ENCODE measurements at regions not wholly inside any gene's neighbourhood (a gene's known extent, or its start where the extent isn't known, plus 50 kb on each side); places are given as distances from the start of the nearest gene placed in this dataset.
"Not testable (repeated sequence)": the region's sequence is repeated elsewhere in the genome, so short reads cannot be mapped to it uniquely, and the experiment has no call there.

- DNase-seq = no peak
Observed at GRCh38 chr5:101153526-101153925, 250.4 kb upstream of the ST8SIA4 start.

- DNase-seq = no peak
Observed at GRCh38 chr5:101143526-101143925, 240.4 kb upstream of the ST8SIA4 start.

GRCh38 chr5:101142102-101142501, 239.0 kb upstream of the ST8SIA4 start:
- no peak for DNase-seq

GRCh38 chr5:101136454-101136853, 233.4 kb upstream of the ST8SIA4 start:
- DNase-seq = no peak

GRCh38 chr5:101123363-101123762, 220.3 kb upstream of the ST8SIA4 start:
- no peak for DNase-seq

GRCh38 chr5:101112645-101113044, 209.6 kb upstream of the ST8SIA4 start:
- DNase-seq = no peak

- no peak for DNase-seq
Observed at GRCh38 chr5:101103874-101104273, 200.8 kb upstream of the ST8SIA4 start.

GRCh38 chr5:101102506-101102905, 199.4 kb upstream of the ST8SIA4 start:
- no peak for DNase-seq

- no peak for DNase-seq
Observed at GRCh38 chr5:101091902-101092301, 188.8 kb upstream of the ST8SIA4 start.

GRCh38 chr5:101084353-101084752, 181.3 kb upstream of the ST8SIA4 start:
- no peak for DNase-seq

GRCh38 chr5:101080462-101081240, 177.6 kb upstream of the ST8SIA4 start:
- DNase-seq = no peak

GRCh38 chr5:101068298-101068697, 165.2 kb upstream of the ST8SIA4 start:
- no peak for DNase-seq

- no peak for DNase-seq
Observed at GRCh38 chr5:101067429-101067828, 164.3 kb upstream of the ST8SIA4 start.

- no peak for DNase-seq
Observed at GRCh38 chr5:101062902-101063301, 159.8 kb upstream of the ST8SIA4 start.

- no peak for DNase-seq
Observed at GRCh38 chr5:101047181-101047580, 144.1 kb upstream of the ST8SIA4 start.

- DNase-seq = no peak
Observed at GRCh38 chr5:101045689-101046088, 142.6 kb upstream of the ST8SIA4 start.

- not testable (repeated sequence) for DNase-seq
Observed at GRCh38 chr5:101040002-101040401, 136.9 kb upstream of the ST8SIA4 start.

GRCh38 chr5:101036778-101037177, 133.7 kb upstream of the ST8SIA4 start:
- no peak for DNase-seq

- DNase-seq = no peak
Observed at GRCh38 chr5:101035425-101035824, 132.3 kb upstream of the ST8SIA4 start.

- DNase-seq = no peak
Observed at GRCh38 chr5:101024299-101024698, 121.2 kb upstream of the ST8SIA4 start.

- DNase-seq = no peak
Observed at GRCh38 chr5:101018299-101018698, 115.2 kb upstream of the ST8SIA4 start.

GRCh38 chr5:101012880-101013279, 109.8 kb upstream of the ST8SIA4 start:
- no peak for DNase-seq

- no peak for DNase-seq
Observed at GRCh38 chr5:101009758-101010519, 106.9 kb upstream of the ST8SIA4 start.

GRCh38 chr5:100992354-100992753, 89.3 kb upstream of the ST8SIA4 start:
- DNase-seq = no peak

Measured in kidney glomerular epithelial cell (primary cell).